HG03460 (cell line): ENCODE measurements at regions not wholly inside any gene's neighbourhood (a gene's known extent, or its start where the extent isn't known, plus 50 kb on each side); places are given as distances from the start of the nearest gene placed in this dataset.

Experiments
- ATAC-seq: cut with Tn5 transposase; IDR thresholded peaks from one replicate; pipeline ENCODE4 v1.9.1; 2021; ENCODE audit not compliant: unreplicated experiment

- ATAC-seq, result no peak
Measured at GRCh38 chr3:168608926-168609325, 513.2 kb upstream of the GOLIM4 start.

DNA sequence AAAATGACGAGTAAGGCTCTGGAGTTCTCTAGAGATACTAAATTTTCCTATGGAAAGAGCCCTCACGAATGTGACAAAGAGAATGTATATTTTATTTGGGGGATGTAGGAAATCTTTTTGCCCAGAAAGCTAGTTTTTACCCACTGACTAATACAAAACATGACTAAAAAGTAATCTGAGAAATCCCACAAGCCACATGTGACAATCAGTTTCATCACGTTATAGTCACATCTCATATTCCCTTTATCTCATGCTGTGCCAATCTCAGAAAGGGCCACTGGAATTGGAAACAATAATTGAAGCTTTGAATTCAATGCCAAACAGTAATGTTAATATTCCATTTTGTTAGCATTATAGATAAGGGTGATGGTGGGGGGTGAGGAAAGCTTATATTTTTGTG lies 509.0 kb upstream of the GOLIM4 start:
- no peak for ATAC-seq

DNA sequence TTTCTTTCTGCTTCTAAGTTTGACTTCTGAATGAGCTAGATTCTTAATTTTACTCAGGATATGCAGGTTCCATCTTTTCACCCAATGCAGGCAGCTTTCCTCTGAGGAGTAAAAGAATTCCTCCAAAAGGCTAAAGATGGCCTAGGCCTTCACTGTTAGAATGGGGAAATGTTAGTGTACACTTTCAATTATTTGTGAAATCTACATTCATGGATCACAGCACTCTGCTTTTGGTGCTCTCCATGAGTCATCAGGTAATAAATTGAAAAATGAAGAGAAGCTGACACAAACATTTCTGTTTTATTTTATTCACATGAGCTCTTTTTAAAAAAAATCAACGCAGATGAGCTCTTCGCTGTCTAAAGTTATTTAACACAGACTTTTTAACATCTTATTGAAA lies 502.5 kb upstream of the GOLIM4 start:
- ATAC-seq, result no peak

- no peak for ATAC-seq
Measured at GRCh38 chr3:168596175-168596823, 500.6 kb upstream of the GOLIM4 start.

DNA sequence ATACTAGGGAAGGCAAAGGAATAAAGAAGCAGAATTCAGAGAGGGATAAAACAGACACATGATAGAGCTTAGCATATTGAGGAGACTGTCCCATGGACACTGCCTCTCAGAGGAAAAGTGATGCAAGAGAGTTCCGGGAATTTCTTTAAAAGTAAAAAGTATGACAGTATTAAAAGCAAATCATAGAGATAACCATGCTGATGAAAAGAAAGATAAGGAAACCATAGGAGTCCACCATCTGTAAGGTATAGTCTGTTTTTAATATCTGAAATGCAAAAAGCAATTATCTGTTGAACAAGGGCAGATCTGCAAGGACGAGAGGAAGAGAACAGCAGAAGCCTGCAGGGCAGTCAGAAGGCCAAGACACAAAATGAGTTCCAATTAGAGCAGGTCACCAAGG lies 495.9 kb upstream of the GOLIM4 start:
- no peak for ATAC-seq

GRCh38 chr3:168589376-168589775 lies 493.7 kb upstream of the GOLIM4 start:
- no peak for ATAC-seq

- no peak for ATAC-seq
Measured at GRCh38 chr3:168585544-168585943, 489.8 kb upstream of the GOLIM4 start.

DNA sequence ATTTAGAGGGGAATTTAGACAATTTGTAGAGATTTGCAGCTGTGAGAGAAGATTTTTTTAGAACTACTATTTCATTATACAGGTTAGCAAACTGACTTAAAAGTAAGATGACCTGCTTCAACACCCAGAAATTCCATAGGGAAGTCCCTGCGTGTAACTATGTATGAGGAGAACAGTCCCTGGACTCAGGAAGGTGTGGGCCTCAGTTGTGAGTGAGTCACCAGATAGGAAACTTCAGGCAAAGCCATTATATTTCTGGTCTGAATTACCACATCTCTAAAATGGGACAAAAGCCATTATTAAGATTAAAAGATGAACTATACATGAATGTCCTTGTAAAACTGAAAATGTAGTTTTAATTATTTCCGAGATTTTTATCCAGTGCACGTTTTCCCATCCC lies 488.3 kb upstream of the GOLIM4 start:
- no peak for ATAC-seq

DNA sequence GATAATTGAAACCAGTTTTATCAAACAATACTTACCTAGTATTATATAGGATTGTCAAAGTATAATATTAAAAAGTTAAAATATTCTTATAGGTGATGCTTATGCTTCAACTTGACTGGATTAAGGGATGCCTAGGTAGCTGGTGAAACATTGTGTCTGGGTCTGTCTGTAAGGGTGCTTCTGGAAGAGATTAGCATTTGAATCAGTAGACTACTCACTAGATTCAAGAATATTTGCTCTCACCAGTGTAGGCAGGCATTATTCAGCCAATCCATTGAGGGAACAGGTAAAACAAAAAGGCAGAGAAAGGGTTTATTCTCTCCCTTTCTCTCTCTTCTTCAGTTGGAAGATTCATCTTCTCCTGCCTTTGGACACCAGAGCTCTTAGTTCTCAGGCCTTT lies 486.8 kb upstream of the GOLIM4 start:
- no peak for ATAC-seq

- ATAC-seq, result no peak
Measured at GRCh38 chr3:168581771-168582225, 486.1 kb upstream of the GOLIM4 start.

DNA sequence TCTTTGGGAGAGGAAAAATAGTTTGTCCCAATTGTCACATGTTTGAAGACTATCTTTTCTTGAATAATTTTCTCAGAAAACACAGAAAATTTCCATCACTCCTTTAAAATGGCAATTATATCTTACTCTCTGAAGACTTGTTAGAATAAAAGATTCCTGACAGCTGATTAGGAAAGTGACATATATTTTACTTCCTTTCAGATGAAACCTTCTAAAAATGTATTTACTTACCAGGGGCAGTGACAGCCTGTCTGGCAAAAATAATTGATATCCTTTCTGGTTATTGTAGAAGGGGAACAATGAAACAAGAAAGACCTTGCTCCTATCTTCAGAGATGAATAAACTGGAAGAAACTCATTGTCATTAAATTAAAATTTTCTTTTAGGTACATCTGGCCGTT lies 483.3 kb upstream of the GOLIM4 start:
- no peak for ATAC-seq

- ATAC-seq, result no peak
Measured at GRCh38 chr3:168575750-168576149, 480.0 kb upstream of the GOLIM4 start.

GRCh38 chr3:168574455-168575158 lies 478.9 kb upstream of the GOLIM4 start:
- no peak for ATAC-seq

GRCh38 chr3:168570404-168571155 lies 474.9 kb upstream of the GOLIM4 start:
- ATAC-seq, result no peak

GRCh38 chr3:168558728-168559411 lies 463.1 kb upstream of the GOLIM4 start:
- ATAC-seq, result no peak

DNA sequence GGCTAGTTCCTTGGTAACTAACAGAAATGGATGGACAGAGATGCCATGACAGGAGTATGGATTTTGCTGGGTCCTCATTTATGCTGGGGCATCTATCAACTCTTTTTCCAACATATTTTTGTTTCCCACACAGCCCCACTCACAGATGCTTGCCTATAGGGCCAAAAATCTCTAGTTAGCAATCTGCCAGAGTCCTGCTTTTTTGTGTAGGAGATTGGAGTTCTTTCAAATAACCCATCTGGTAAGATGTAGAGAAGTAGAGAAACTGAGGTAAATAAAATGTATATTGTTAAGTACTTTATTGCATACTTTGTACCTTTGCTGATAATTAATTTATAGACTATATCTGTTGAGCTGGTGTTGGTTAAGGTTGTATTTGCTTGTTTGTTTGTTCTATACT lies 456.5 kb upstream of the GOLIM4 start:
- no peak for ATAC-seq

DNA sequence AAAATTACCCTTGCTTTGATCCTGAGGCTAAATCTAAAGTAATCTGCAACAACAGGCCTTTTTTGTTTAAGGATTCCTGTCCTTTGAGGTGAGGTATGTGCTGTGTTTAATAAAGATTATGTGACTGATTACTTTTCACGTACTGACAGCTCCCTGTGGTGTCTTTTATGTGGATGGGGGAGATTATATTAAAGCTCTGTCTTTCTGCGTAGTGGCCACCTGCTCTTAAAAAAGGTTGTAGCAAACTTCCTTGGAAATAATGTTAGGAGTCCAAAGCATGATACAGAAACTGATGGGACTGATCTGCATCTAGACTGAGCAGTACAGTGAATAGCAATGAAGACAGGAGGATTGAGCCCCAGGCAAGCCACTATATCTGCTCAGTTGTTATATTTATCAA lies 453.0 kb upstream of the GOLIM4 start:
- no peak for ATAC-seq

DNA sequence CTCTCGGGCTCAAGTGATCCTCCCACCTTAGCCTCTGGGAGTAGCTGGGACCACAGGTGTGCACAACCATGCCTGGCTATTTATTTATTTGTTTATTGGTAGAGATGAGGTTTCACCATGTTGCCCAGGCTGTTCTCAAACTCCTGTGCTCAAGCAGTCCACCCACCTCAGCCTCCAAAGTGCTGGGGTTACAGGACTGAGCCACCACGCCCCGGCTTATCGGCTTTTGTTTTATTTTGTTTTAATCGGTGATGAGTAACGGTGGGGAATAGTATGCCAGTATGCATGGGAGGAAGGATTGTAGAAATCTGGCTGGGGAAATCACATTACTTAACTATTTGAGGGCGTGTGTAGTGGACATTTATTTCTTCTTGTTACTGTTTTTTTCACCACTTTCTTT lies 451.0 kb upstream of the GOLIM4 start:
- no peak for ATAC-seq

GRCh38 chr3:168545591-168545990 lies 449.9 kb upstream of the GOLIM4 start:
- ATAC-seq, result no peak

DNA sequence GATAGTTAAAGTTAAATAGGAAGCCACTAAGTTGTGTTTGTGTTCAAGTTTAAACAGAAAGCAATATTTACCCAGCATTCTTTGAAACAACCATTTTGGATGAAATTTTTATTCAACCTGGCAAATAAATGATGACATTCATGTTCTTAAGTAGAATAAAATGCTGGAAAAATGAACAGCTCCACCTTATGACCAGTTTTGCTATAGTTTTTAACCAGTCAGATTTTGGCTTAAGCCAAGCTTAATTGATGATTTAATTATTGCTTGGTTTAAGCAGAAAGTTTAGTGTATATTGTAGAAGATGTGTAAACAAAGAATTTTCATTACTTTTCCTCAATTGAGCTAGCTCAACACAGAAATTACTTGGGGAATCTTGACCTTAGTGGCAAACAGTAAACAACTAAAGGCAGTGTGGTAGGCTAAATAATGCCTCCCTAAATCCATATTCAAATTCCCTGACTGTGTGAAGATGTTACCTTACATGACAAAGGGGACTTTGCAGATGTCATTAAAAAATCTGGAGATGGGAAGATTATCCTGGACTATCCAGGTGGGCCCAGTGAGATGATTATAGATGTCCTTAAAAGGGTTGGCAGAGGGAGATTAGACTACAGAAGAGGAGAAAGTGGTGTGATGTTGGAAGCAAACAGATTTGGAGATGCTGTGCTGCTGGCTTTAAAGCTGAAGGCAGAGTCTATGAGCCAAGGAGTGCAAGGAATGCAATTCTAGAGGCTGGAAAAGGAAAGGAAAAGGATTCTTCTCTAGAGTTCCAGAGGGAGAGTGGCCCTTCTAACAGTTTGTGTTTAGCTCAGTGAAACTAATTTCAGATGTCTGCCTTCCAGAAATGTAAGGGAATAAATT lies 448.6 kb upstream of the GOLIM4 start:
- no peak for ATAC-seq

DNA sequence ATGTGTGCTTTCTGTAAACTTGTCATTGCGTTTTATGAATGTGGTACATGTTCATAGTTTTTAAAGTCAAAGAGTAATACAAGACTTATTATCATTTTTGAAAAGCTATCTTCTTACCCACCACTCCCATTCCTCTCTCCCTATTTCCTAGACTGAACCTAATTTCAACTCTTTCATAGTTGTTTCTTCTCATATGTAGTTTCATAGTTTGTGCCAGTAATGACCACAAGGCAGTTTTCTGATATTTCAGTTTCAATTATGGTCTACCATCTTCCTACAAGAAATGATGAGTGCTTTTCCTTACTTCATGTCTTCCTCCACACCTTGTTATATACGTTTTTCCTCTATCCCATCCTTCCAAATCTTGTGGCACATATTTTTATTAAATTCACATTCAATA lies 445.0 kb upstream of the GOLIM4 start:
- ATAC-seq, result no peak
